ENCODE measurements at regions not wholly inside any gene's neighbourhood (a gene's known extent, or its start where the extent isn't known, plus 50 kb on each side); places are given as distances from the start of the nearest gene placed in this dataset.
"Not testable (repeated sequence)": the region's sequence is repeated elsewhere in the genome, so short reads cannot be mapped to it uniquely, and the experiment has no call there.

- no peak for DNase-seq (ENCODE audit: low read depth in 4 of 4, low spot score in 1 of 4)
Observed at GRCh38 chr1:185541871-185542301, 192.3 kb upstream of the HMCN1 start.

GRCh38 chr1:185540295-185540694 is 193.9 kb upstream of the HMCN1 start:
- no peak for DNase-seq (ENCODE audit: low read depth in 4 of 4, low spot score in 1 of 4)

DNA sequence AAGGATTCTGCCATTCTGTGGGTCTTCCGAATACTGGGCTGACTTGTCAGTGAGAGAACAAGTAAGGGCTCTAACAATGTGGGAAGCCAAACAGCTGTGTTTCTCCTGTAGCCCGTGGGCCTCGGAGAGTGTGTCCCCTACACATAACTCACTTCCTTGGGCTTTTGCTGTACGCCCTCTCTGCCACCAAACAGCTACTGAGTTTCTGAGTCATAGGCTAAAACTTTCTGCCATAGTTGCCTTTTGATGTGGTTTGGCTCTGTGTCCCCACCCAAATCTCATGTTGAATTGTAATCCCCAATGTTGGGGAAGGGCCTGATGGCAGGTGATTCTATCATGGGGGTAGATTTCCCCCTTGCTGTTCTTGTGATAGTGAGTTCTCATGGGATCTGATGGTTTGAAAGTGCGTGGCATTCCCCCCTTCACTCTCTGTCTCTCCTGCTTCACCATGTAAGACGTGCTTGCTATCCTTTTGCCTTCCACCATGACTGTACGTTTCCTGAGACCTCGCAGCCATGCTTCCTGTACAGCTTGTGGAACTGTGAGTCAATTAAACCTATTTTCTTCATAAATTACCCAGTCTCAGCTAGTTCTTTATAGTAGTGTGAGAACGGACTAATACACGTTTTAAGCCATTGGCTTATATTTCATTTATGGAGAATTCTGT is 194.8 kb upstream of the HMCN1 start:
- no peak for DNase-seq (ENCODE audit: low read depth in 4 of 4, low spot score in 1 of 4)

GRCh38 chr1:185538309-185538898 is 195.8 kb upstream of the HMCN1 start:
- DNase-seq (ENCODE audit: low read depth in 4 of 4, low spot score in 1 of 4) = not testable (repeated sequence)

DNA sequence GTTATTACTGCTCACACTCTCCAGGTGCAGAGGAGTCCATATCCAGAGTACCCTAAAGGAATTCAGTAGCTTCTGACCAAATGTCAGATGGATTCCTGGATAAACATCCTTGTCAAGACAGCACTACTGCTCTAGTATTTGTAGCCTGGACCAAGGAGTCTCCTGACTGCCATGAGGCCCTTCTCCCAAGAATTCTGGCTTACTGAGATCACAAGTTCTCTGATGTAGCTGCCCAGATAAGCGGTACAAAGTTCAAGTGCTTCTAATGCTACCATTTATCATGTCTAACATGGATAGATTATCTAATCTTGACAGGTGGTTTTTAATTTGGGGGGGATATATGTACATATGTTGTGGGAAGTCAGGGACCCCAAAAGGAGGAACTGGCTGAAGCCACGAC is 196.6 kb upstream of the HMCN1 start:
- DNase-seq (ENCODE audit: low read depth in 4 of 4, low spot score in 1 of 4) = no peak

- no peak for DNase-seq (ENCODE audit: low read depth in 4 of 4, low spot score in 1 of 4)
Observed at GRCh38 chr1:185536165-185536920, 197.8 kb upstream of the HMCN1 start.

DNA sequence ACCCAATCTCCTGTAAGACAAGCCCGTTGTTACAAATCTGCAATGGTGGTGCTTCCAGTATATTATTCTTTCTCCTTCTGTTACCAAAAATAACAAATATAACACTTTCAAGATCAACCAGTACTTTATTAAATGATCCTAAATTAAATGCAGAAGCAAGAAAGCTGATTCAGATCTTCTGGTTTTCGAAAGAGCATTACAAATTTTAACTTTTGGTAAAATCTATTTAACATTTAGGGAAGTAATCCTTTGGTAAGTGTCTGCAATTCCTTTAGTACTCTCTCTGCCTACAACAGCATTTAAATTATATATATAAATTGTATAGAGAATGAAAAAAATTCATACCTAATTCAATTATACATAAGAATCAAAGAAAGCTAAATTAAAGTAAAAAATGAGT is 198.6 kb upstream of the HMCN1 start:
- no peak for DNase-seq (ENCODE audit: low read depth in 4 of 4, low spot score in 1 of 4)

DNA sequence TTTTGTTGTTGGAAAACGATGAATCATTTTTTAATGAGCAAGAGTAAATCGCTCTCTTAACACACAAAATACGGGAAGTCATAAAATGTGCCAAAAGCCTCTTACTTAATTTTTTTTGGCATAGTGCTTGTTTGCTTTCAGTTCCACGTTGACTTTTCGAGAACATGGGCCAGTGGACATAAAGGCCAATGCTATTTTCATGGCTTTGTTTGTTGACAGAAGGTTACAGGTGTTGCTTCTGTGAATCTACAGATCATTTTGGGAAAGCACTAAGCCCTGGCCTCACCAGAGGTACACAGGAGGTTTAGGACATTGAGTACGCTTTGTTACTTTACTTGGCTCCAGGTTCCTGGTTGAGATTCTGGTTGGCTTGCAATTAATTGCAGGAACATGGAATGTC is 199.4 kb upstream of the HMCN1 start:
- DNase-seq (ENCODE audit: low read depth in 4 of 4, low spot score in 1 of 4) = no peak

- no peak for DNase-seq (ENCODE audit: low read depth in 4 of 4, low spot score in 1 of 4)
Observed at GRCh38 chr1:185533596-185533995, 200.6 kb upstream of the HMCN1 start.

DNA sequence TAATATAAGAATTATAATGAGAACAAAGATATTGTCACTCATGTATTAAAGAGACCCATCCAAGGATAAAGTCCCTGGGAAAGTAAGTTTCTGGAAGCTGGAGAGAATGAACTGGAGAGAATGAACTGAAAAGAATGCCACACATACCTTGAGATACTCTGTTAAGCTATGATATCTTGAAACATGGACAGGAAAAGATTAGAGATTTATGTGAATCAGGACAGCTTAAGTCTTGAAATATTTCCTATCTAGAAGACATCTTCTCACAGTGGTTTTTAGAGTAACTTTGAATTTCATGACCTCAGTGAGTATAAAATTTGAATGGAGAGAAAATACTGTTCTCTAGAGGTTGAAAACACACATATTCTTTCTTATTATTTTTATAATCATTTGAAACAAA is 201.3 kb upstream of the HMCN1 start:
- DNase-seq (ENCODE audit: low read depth in 4 of 4, low spot score in 1 of 4) = no peak

- no peak for DNase-seq (ENCODE audit: low read depth in 4 of 4, low spot score in 1 of 4)
Observed at GRCh38 chr1:185531838-185532237, 202.4 kb upstream of the HMCN1 start.

DNA sequence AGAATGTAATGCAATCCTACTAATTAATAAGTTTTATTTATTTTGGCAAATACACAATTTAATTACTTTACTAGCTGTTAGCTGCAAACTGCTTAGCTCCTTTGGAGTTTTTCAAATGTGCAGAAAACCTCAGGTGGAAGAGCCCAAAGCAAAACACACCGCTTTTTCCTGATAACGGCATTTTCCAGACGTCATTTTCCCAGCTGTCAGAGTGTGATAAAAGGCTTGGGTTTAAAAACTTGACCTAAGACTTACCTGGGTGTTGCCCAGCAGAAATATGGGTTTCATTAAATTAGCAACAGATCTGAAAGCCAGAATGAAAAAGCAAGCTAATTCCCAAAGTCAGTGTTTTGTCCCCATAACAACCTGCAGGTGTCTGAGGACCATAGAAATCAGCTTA is 204.0 kb upstream of the HMCN1 start:
- no peak for DNase-seq (ENCODE audit: low read depth in 4 of 4, low spot score in 1 of 4)

- DNase-seq (ENCODE audit: low read depth in 4 of 4, low spot score in 1 of 4) = no peak
Observed at GRCh38 chr1:185529673-185530072, 204.5 kb upstream of the HMCN1 start.

GRCh38 chr1:185528084-185528676 is 206.0 kb upstream of the HMCN1 start:
- no peak for DNase-seq (ENCODE audit: low read depth in 4 of 4, low spot score in 1 of 4)

GRCh38 chr1:185526344-185527307 is 207.6 kb upstream of the HMCN1 start:
- no peak for DNase-seq (ENCODE audit: low read depth in 4 of 4, low spot score in 1 of 4)

DNA sequence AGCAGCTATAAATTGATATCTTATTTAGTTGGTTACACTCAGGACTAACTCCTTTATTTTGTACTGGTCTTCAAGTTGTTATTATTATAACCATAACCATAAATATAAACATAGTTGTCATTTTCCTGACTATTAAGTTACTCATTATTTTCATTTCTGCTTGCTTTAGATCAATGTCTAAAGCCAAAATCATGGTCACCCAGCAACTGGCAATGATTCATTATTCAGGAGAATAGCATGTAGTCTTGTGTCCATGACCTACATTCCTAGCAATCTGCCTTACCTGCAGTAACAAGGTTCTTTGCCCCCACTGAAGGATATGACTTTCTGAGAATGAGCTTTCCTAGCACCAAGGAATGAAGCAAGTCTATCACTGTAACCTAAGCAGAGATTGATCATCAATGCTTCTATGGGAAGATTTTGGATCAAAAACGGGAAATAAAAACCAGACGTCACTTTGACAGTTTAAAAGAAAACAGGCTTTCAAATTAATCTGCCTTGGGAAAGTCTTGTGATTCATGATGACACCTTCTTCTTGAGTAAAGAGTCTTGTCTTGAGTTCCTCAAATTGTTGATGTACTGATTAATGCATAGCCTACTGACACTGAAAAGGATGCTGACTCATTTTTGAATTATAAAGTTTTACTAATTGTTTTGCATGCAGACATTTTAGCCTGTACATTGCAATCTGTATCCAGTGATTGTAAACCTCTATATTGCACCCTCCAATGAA is 203.3 kb upstream of the IVNS1ABP start:
- DNase-seq (ENCODE audit: low read depth in 4 of 4, low spot score in 1 of 4) = no peak

- no peak for DNase-seq (ENCODE audit: low read depth in 4 of 4, low spot score in 1 of 4)
Observed at GRCh38 chr1:185517808-185518419, 200.9 kb upstream of the IVNS1ABP start.

DNA sequence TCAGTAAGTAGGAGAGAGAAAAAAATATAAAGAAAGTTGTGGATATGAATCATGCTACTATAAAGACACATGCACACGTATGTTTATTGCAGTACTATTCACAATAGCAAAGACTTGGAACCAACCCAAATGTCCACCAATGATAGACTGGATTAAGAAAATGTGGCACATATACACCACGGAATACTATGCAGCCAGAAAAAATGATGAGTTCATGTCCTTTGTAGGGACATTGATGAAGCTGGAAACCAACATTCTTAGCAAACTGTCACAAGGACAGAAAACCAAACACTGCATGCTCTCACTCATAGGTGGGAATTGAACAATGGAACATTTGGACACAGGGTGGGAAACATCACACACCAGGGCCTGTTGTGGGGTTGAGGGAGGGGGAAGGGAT is 200.3 kb upstream of the IVNS1ABP start:
- not testable (repeated sequence) for DNase-seq (ENCODE audit: low read depth in 4 of 4, low spot score in 1 of 4)

GRCh38 chr1:185515696-185516095 is 198.7 kb upstream of the IVNS1ABP start:
- DNase-seq (ENCODE audit: low read depth in 4 of 4, low spot score in 1 of 4) = no peak

- DNase-seq (ENCODE audit: low read depth in 4 of 4, low spot score in 1 of 4) = no peak
Observed at GRCh38 chr1:185514311-185514710, 197.3 kb upstream of the IVNS1ABP start.

Data from stimulated activated CD4-positive, alpha-beta T cell treated with anti-CD3 and anti-CD28 coated beads, Interleukin-1b, Interleukin-23, amount 100 ng/mL, for 24 hours (primary cell).